ENCODE measurements at regions not wholly inside any gene's neighbourhood (a gene's known extent, or its start where the extent isn't known, plus 50 kb on each side); places are given as distances from the start of the nearest gene placed in this dataset.

GRCh38 chr3:6612034-6612616 lies 248.8 kb upstream of the GRM7 start:
- TF ChIP-seq CTCF (IDR thresholded peaks at IDR 0.05) (no peak), POLR2A (IDR thresholded peaks at IDR 0.05) (no peak)
